NCI-H146 treated with DMSO at 0.1 percent for 48 hours (cell line): ENCODE measurements at regions not wholly inside any gene's neighbourhood (a gene's known extent, or its start where the extent isn't known, plus 50 kb on each side); places are given as distances from the start of the nearest gene placed in this dataset.
"Not testable (repeated sequence)": the region's sequence is repeated elsewhere in the genome, so short reads cannot be mapped to it uniquely, and the experiment has no call there.

Experiments
- DNase-seq: peaks from one replicate; lab custom pipeline; 2025; ENCODE audit not compliant: unreplicated experiment; lab: John Stamatoyannopoulos, UW

GRCh38 chr5:17816944-17817343 is 182.7 kb downstream of the TAF11L14 start:
- DNase-seq = no peak

GRCh38 chr5:17817990-17818389 is 183.7 kb downstream of the TAF11L14 start:
- DNase-seq = no peak

GRCh38 chr5:17819783-17820182 is 185.5 kb downstream of the TAF11L14 start:
- DNase-seq = no peak

GRCh38 chr5:17828681-17829080 is 194.4 kb downstream of the TAF11L14 start:
- no peak for DNase-seq

GRCh38 chr5:17829456-17829855 is 195.2 kb downstream of the TAF11L14 start:
- no peak for DNase-seq

- peak; percentile 74 for DNase-seq
Measured at GRCh38 chr5:17831279-17831678, 197.0 kb downstream of the TAF11L14 start.

- DNase-seq = no peak
Measured at GRCh38 chr5:17832949-17833745, 198.9 kb downstream of the TAF11L14 start.

GRCh38 chr5:17837757-17838156 is 203.5 kb downstream of the TAF11L14 start:
- no peak for DNase-seq

GRCh38 chr5:17838469-17838868 is 204.2 kb downstream of the TAF11L14 start:
- no peak for DNase-seq

GRCh38 chr5:17839848-17840247 is 205.6 kb downstream of the TAF11L14 start:
- DNase-seq = no peak

GRCh38 chr5:17846496-17846895 is 212.2 kb downstream of the TAF11L14 start:
- no peak for DNase-seq

GRCh38 chr5:17847286-17847685 is 213.0 kb downstream of the TAF11L14 start:
- no peak for DNase-seq

- DNase-seq = no peak
Measured at GRCh38 chr5:17852111-17852510, 217.9 kb downstream of the TAF11L14 start.

GRCh38 chr5:17852740-17853139 is 218.5 kb downstream of the TAF11L14 start:
- no peak for DNase-seq

- DNase-seq = no peak
Measured at GRCh38 chr5:17854901-17855300, 220.6 kb downstream of the TAF11L14 start.

- DNase-seq = no peak
Measured at GRCh38 chr5:17860660-17861315, 226.5 kb downstream of the TAF11L14 start.

GRCh38 chr5:17864903-17865302 is 230.6 kb downstream of the TAF11L14 start:
- not testable (repeated sequence) for DNase-seq

GRCh38 chr5:17865966-17866365 is 231.7 kb downstream of the TAF11L14 start:
- not testable (repeated sequence) for DNase-seq

GRCh38 chr5:17872204-17872603 is 237.9 kb downstream of the TAF11L14 start:
- DNase-seq = no peak

GRCh38 chr5:17878541-17878940 is 244.3 kb downstream of the TAF11L14 start:
- DNase-seq = no peak

GRCh38 chr5:17879276-17879675 is 245.0 kb downstream of the TAF11L14 start:
- DNase-seq = no peak

- DNase-seq = no peak
Measured at GRCh38 chr5:17880869-17881268, 246.6 kb downstream of the TAF11L14 start.
